Retinal pigment epithelial cell (primary cell): ENCODE measurements at regions not wholly inside any gene's neighbourhood (a gene's known extent, or its start where the extent isn't known, plus 50 kb on each side); places are given as distances from the start of the nearest gene placed in this dataset.

Experiments
- DNase-seq: peaks from one replicate; pipeline ENCODE4 v3.0.0-alpha.2; 2010; ENCODE audit warnings: low read depth
- H3K4me3 ChIP-seq: 2 replicates; pipeline ENCODE4 v1.5.1; 2011; ENCODE audit warnings: mild to moderate bottlenecking, low read length, control low read depth, moderate library complexity
- TF ChIP-seq, protein P1 (sequence below): conservative IDR thresholded peaks from 2 replicates; pipeline ENCODE4 v1.5.1; 2011; ENCODE audit warnings: low read depth, low read length, control low read depth, inconsistent platforms

DNA sequence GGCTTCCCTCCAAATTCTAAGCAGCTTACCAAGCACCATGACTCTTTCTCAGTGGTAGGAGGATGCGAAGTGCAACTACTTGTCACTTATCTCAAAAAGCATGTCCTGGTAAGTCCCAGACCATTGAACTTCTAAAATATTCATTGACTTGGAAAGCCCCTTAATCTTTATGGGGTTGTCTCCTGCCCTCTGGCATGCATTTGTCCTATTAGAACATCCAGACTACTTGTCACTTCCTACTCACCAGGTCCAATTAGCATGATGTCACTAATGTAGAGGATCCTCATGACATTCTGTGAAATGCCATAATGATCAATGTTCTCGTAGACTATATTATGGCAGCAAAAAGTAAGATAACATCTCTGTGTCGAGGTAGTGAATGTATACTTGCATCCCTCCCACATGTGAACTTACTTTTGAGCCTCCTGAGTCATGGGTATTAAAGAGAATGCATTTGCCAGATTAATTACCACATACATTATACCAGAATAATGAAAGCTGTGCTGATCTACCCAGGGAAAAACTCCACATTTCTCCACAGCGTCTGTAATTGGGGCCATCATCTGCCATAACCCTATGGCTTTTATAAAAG is 63.5 kb upstream of the RAD23B start:
- no peak for DNase-seq
- no peak overlapping the region for H3K4me3 ChIP-seq
- TF ChIP-seq, protein P1, sequence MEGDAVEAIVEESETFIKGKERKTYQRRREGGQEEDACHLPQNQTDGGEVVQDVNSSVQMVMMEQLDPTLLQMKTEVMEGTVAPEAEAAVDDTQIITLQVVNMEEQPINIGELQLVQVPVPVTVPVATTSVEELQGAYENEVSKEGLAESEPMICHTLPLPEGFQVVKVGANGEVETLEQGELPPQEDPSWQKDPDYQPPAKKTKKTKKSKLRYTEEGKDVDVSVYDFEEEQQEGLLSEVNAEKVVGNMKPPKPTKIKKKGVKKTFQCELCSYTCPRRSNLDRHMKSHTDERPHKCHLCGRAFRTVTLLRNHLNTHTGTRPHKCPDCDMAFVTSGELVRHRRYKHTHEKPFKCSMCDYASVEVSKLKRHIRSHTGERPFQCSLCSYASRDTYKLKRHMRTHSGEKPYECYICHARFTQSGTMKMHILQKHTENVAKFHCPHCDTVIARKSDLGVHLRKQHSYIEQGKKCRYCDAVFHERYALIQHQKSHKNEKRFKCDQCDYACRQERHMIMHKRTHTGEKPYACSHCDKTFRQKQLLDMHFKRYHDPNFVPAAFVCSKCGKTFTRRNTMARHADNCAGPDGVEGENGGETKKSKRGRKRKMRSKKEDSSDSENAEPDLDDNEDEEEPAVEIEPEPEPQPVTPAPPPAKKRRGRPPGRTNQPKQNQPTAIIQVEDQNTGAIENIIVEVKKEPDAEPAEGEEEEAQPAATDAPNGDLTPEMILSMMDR: no peak

DNA sequence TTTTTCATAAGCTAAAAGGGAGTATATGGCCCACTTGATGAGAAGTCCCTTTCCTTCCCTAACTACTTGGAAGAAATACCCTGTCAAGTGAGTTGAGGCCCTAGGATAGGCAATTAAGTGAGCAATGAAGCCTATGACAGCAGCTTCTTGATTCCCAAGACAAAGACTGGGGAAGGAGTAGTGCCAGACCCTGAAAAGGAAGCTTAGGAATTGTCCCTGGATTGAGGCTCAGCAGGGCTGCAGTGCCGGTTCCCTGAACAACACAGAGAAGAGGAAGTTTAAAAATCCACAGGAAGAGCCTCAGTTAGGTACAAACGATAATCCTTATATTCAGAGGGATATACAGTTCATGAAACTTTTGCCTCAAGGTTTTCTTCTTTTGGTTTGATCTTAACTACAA is 61.8 kb upstream of the RAD23B start:
- no peak for DNase-seq
- H3K4me3 ChIP-seq: no peak overlapping the region
- TF ChIP-seq, protein P1: no peak

DNA sequence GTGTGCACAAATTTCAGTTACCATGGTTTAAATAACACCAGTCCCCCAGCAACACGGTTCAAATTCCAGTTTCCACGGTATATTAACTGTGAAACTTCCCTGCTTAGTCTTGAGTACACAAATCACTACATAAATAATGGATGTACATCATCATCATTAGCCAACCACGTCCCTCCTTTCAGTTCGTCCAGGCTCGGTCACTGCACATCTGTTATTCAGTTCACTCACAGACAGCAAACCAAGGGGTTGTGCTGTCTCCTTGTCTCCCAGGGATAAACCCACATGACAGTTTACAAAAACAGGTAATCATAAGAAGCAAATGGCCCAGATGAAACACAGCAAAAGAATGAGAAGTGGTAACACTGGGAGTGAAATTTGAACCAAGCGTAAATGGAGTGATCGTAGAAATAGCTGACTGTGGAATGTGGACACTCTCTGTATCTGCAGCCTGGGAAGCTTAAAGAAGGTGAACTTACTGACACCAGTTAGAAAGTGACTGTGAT is 61.0 kb upstream of the RAD23B start:
- DNase-seq: no peak
- no peak overlapping the region for H3K4me3 ChIP-seq
- TF ChIP-seq, protein P1: no peak

DNA sequence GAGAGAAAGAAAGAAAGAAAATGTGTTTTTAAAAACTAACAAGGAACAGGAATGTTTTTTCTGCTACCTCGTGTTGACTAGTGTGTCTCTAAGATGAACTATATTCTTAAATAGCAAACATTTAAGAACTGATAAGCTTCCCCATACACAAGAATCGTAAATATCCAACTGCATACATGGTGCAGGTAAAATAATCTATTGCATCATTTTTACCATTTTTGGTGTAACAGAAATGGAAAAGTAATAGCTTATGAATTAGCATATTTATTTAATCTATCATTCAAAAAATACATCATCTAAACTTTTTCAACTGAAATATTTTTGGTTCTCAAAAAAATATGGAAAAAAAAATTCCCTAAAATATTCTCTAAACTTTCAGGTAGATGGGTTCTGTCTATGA is 59.7 kb upstream of the RAD23B start:
- no peak for DNase-seq
- H3K4me3 ChIP-seq: no peak overlapping the region
- TF ChIP-seq, protein P1: no peak

DNA sequence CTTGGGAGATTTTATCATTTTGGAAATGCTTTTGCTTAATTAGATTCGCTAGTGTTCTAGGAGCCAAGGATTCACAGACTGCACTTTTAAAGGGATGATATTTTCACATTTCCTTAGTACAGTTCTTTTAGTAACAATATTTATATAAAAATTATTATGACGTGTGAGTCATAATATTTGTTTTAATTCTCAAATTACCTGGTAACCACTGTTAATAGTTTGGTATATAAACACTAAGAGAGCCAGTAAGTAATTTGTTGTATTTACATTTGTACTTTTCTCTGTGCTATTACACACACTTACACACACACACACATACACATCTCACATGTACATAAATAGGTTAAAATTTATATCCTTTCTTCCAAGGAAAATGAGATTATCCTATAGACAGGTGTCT is 58.8 kb upstream of the RAD23B start:
- no peak for DNase-seq
- TF ChIP-seq, protein P1: no peak
- H3K4me3 ChIP-seq: no peak overlapping the region

DNA sequence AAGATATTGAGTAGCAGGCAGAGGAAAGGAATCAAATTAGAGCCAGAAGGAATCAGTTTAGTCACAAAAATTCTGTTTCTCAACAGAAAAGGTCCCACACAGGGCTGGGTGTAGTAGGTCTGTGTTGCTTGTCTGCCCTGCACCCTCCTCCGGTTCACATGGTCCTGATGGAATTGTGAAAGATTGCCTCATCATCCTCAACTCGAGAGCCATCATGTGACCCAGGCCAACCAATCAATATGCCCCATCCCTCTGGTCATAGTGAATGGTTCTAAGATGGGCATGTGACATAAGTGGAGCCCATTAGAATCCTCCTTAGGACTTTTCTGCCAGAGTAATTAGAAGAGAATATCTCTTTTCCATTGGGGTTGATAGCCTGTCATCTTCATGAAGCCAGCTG is 56.7 kb upstream of the RAD23B start:
- no peak overlapping the region for H3K4me3 ChIP-seq
- no peak for DNase-seq
- TF ChIP-seq, protein P1: no peak

DNA sequence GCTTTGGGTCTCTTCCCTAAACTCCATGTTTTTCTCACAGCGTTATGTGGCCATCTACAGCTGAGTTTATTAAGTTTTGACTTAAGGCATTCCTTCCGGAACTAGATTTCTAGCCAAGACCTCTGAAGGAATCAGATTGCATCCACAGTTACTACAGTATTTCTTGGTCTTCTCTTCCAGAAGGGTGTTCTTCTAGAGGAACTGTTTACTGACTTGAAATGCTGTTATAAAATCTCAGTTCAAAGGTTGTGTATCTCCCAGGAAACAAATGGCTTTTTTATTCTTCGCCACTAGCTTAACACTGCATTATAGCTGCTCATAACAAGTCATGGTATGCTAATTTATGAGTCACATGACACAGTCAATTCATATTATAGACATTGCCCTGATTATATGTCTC is 55.3 kb upstream of the RAD23B start:
- H3K4me3 ChIP-seq: no peak overlapping the region
- DNase-seq: no peak
- TF ChIP-seq, protein P1: no peak
